Mammary epithelial cell (primary cell): ENCODE measurements at regions not wholly inside any gene's neighbourhood (a gene's known extent, or its start where the extent isn't known, plus 50 kb on each side); places are given as distances from the start of the nearest gene placed in this dataset.

Experiments used
- EZH2 ChIP-seq: IDR thresholded peaks from 2 replicates; pipeline ENCODE4 v1.6.1; 2012; ENCODE audit warnings: low read length, inconsistent platforms, borderline replicate concordance
- TF ChIP-seq, protein P1 (sequence below), 2 donors: IDR thresholded peaks in 1 of 2; conservative IDR thresholded peaks in 1 of 2; 2 replicates each; pipeline ENCODE4 v1.5.1; 2011 to 2012; ENCODE audit warnings: inconsistent platforms in 2 of 2, low read length in 2 of 2, mild to moderate bottlenecking in 2 of 2, control low read depth in 1 of 2, low read depth in 1 of 2; ENCODE audit not compliant: insufficient read depth in 1 of 2; ENCODE audit errors: extremely low read depth in 1 of 2

- TF ChIP-seq, protein P1, sequence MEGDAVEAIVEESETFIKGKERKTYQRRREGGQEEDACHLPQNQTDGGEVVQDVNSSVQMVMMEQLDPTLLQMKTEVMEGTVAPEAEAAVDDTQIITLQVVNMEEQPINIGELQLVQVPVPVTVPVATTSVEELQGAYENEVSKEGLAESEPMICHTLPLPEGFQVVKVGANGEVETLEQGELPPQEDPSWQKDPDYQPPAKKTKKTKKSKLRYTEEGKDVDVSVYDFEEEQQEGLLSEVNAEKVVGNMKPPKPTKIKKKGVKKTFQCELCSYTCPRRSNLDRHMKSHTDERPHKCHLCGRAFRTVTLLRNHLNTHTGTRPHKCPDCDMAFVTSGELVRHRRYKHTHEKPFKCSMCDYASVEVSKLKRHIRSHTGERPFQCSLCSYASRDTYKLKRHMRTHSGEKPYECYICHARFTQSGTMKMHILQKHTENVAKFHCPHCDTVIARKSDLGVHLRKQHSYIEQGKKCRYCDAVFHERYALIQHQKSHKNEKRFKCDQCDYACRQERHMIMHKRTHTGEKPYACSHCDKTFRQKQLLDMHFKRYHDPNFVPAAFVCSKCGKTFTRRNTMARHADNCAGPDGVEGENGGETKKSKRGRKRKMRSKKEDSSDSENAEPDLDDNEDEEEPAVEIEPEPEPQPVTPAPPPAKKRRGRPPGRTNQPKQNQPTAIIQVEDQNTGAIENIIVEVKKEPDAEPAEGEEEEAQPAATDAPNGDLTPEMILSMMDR (conservative IDR thresholded peaks at IDR 0.05 in 1 of 2, IDR thresholded peaks at IDR 0.05 in 1 of 2; ENCODE audit: extremely low read depth in 1 of 2, insufficient read depth in 1 of 2, low read depth in 1 of 2, low read length in 2 of 2) = no peak
- no peak for TF ChIP-seq EZH2
Measured at GRCh38 chr12:46659032-46659650, 166.7 kb downstream of the SLC38A4 start.
